Naive thymus-derived CD4-positive, alpha-beta T cell (primary cell): ENCODE measurements at regions not wholly inside any gene's neighbourhood (a gene's known extent, or its start where the extent isn't known, plus 50 kb on each side); places are given as distances from the start of the nearest gene placed in this dataset.

Source experiments
- ATAC-seq: fragments of 150-1000 bp; cut with Tn5 transposase; 2 replicates; pipeline ENCODE4 v1.10.0; 2021; ENCODE audit warnings: mild to moderate bottlenecking, moderate library complexity
- CTCF ChIA-PET: fragments of 350-600 bp; sonication (Branson Sonifier 250); formaldehyde crosslinking; loops from one replicate; lab custom pipeline; 2021; ENCODE audit warnings: antibody characterized with exemption; lab: Charles Lee
- POLR2A ChIA-PET: fragments of 350-600 bp; sonication (Branson Sonifier 250); formaldehyde crosslinking; loops from one replicate; lab custom pipeline; 2021; ENCODE audit warnings: antibody characterized with exemption, inconsistent platforms; lab: Charles Lee
- DNase-seq, 9 donors: peaks; one replicate each; pipeline versions ENCODE4 v3.0.0 to v3.0.0-alpha.2; 2020 to 2022; ENCODE audit warnings: mixed read lengths in 1 of 9
- H3K27ac ChIP-seq: one replicate; pipeline ENCODE4 v1.7.0; 2013; ENCODE audit warnings: mild to moderate bottlenecking, low read depth, low read length, moderate library complexity
- H3K27me3 ChIP-seq, 2 donors: one replicate each; pipeline ENCODE4 v1.7.0; 2013; ENCODE audit warnings: low read length in 2 of 2, mild to moderate bottlenecking in 2 of 2, moderate library complexity in 2 of 2; ENCODE audit not compliant: control insufficient read depth in 2 of 2, insufficient read depth in 2 of 2
- H3K36me3 ChIP-seq, 3 experiments: 1 replicate in 2 of 3; 2 replicates in 1 of 3; pipeline ENCODE4 v1.7.0; 2013; ENCODE audit warnings: low read length in 3 of 3, mild to moderate bottlenecking in 3 of 3, moderate library complexity in 1 of 3; ENCODE audit not compliant: insufficient read depth in 3 of 3, control insufficient read depth in 2 of 3
- H3K4me1 ChIP-seq, 2 donors: one replicate each; pipeline ENCODE4 v1.7.0; 2013; ENCODE audit warnings: low read length in 2 of 2, mild to moderate bottlenecking in 2 of 2, moderate library complexity in 1 of 2; ENCODE audit not compliant: control insufficient read depth in 2 of 2, insufficient read depth in 2 of 2
- H3K4me3 ChIP-seq: 2 replicates; pipeline ENCODE4 v1.7.0; 2013; ENCODE audit warnings: mild to moderate bottlenecking, low read length
- H3K9me3 ChIP-seq, 3 experiments: 1 replicate in 2 of 3; 2 replicates in 1 of 3; pipeline ENCODE4 v1.7.0; 2013; ENCODE audit warnings: low read length in 3 of 3; ENCODE audit not compliant: control insufficient read depth in 2 of 3
- H3K27ac Mint-ChIP-seq, 9 donors: one replicate each; pipeline ENCODE4 v1.8.0; 2020 to 2022; ENCODE audit warnings: mixed read lengths in 9 of 9, mild to moderate bottlenecking in 8 of 9, moderate library complexity in 5 of 9, inconsistent platforms in 2 of 9
- H3K27me3 Mint-ChIP-seq, 5 donors: one replicate each; pipeline ENCODE4 v1.8.0; 2021 to 2022; ENCODE audit warnings: mixed read lengths in 5 of 5, mild to moderate bottlenecking in 1 of 5
- H3K36me3 Mint-ChIP-seq, 5 donors: one replicate each; pipeline ENCODE4 v1.8.0; 2020 to 2022; ENCODE audit warnings: mixed read lengths in 5 of 5, mild to moderate bottlenecking in 3 of 5, inconsistent platforms in 1 of 5
- H3K4me1 Mint-ChIP-seq, 7 donors: one replicate each; pipeline ENCODE4 v1.8.0; 2020 to 2022; ENCODE audit warnings: mixed read lengths in 7 of 7, mild to moderate bottlenecking in 3 of 7, inconsistent platforms in 1 of 7
- H3K4me3 Mint-ChIP-seq, 10 donors: one replicate each; pipeline ENCODE4 v1.8.0; 2020 to 2022; ENCODE audit warnings: mild to moderate bottlenecking in 10 of 10, mixed read lengths in 10 of 10, moderate library complexity in 6 of 10, inconsistent platforms in 2 of 10
- H3K9me3 Mint-ChIP-seq, 11 donors: one replicate each; pipeline ENCODE4 v1.8.0; 2020 to 2022; ENCODE audit warnings: mixed read lengths in 11 of 11, mild to moderate bottlenecking in 4 of 11, inconsistent platforms in 1 of 11, moderate library complexity in 1 of 11
- intact Hi-C, 2 donors: fragments of 100-400 bp; cut with micrococcal nuclease; formaldehyde crosslinking; loops; one replicate each; pipeline ENCODE4 v1.15.1; 2023

DNA sequence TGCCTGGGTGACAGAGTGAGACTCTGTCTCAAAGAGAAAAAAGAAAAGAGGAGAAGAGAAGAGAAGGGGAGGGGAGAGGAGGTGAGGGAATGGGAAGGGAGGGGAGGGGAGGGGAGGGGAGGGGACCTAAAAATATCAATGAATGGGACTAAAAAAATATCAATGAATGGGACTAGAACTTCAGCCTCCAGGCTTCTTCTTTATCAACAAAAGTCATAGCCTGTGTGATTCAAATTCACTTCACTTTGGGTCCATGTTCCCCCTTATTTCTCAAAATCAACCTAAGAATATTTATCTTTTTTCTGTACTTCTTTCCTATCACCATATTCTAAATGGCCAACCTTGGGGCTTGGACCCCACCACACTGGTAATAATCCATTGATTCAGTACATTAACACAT is 92.1 kb upstream of the PIK3C3 start:
- Mint-ChIP-seq H3K4me1 (no peaks in the 10 kb centered on the region), H3K4me3 (no peak overlapping the region), H3K27ac (no peak overlapping the region), H3K27me3 (peaks cover 0 to 6% (median 4%) of the 10 kb centered on the region in 5 donors), H3K36me3 (no peaks in the 10 kb centered on the region), H3K9me3 (peaks cover 0 to 1% (median 0%) of the 10 kb centered on the region in 11 donors)
- intact Hi-C loops = no loop called here
- ATAC-seq = no peak
- ChIA-PET CTCF (no interaction called here), POLR2A (no interaction called here)
- H3K4me3 ChIP-seq = no peak overlapping the region
- H3K27ac ChIP-seq = no peak overlapping the region
- no peaks in the 10 kb centered on the region for H3K4me1 ChIP-seq
- H3K27me3 ChIP-seq = no peaks in the 10 kb centered on the region
- no peak for DNase-seq
- H3K36me3 ChIP-seq = no peaks in the 10 kb centered on the region
- no peaks in the 10 kb centered on the region for H3K9me3 ChIP-seq

- no peaks in the 10 kb centered on the region for H3K36me3 ChIP-seq
- H3K4me1 ChIP-seq = no peaks in the 10 kb centered on the region
- intact Hi-C loops = no loop called here
- Mint-ChIP-seq H3K4me3 (no peak overlapping the region), H3K27me3 (peaks cover 0 to 11% (median 6%) of the 10 kb centered on the region in 5 donors), H3K27ac (no peak overlapping the region), H3K9me3 (peaks cover 0 to 1% (median 0%) of the 10 kb centered on the region in 11 donors), H3K4me1 (no peaks in the 10 kb centered on the region), H3K36me3 (no peaks in the 10 kb centered on the region)
- ATAC-seq (no peak), DNase-seq (no peak)
- H3K4me3 ChIP-seq = no peak overlapping the region
- CTCF ChIA-PET = no interaction called here
- POLR2A ChIA-PET = no interaction called here
- no peaks in the 10 kb centered on the region for H3K27me3 ChIP-seq
- no peak overlapping the region for H3K27ac ChIP-seq
- no peaks in the 10 kb centered on the region for H3K9me3 ChIP-seq
These were observed 94.0 kb upstream of the PIK3C3 start for GRCh38 chr18:41860987-41861386.

- no peak overlapping the region for H3K4me3 Mint-ChIP-seq
- H3K27ac ChIP-seq = no peak overlapping the region
- CTCF ChIA-PET = no interaction called here
- H3K27me3 Mint-ChIP-seq = peaks cover 0 to 15% (median 6%) of the 10 kb centered on the region in 5 donors
- H3K4me1 ChIP-seq = no peaks in the 10 kb centered on the region
- no peak overlapping the region for H3K27ac Mint-ChIP-seq
- H3K9me3 Mint-ChIP-seq = peaks cover 0 to 4% (median 0%) of the 10 kb centered on the region in 11 donors
- no peaks in the 10 kb centered on the region for H3K4me1 Mint-ChIP-seq
- DNase-seq (no peak), ATAC-seq (no peak)
- no peaks in the 10 kb centered on the region for H3K9me3 ChIP-seq
- POLR2A ChIA-PET = no interaction called here
- intact Hi-C loops = no loop called here
- no peaks in the 10 kb centered on the region for H3K36me3 Mint-ChIP-seq
- no peaks in the 10 kb centered on the region for H3K27me3 ChIP-seq
- H3K4me3 ChIP-seq = no peak overlapping the region
- H3K36me3 ChIP-seq = no peaks in the 10 kb centered on the region
These were observed 96.1 kb upstream of the PIK3C3 start for GRCh38 chr18:41858761-41859555.

DNA sequence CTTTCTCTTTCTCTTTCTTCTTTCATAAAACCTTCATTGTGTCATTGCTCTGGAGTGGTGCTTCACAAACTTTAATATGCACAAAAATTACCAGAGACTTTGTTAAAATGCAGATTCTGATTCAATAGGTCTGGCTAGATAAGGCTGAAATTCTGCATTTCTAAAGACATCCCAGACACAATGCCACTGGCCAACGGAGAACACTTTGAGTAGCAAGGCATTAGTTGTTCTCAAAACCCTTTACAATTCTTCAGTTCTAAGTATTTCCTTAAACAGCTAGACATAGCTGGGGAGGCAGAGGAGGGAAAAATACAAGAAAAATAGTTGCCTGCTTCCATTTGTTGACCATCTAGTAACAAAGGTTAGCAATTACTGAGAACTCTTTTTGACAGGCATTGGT is 101.8 kb upstream of the PIK3C3 start:
- H3K4me3 ChIP-seq = no peak overlapping the region
- DNase-seq (no peak), ATAC-seq (no peak)
- Mint-ChIP-seq H3K27ac (no peak overlapping the region), H3K4me3 (no peak overlapping the region), H3K9me3 (peaks cover 0 to 5% (median 0%) of the 10 kb centered on the region in 11 donors), H3K36me3 (no peaks in the 10 kb centered on the region), H3K27me3 (peaks cover 0 to 16% (median 12%) of the 10 kb centered on the region in 5 donors), H3K4me1 (no peaks in the 10 kb centered on the region)
- intact Hi-C loops = no loop called here
- no peaks in the 10 kb centered on the region for H3K9me3 ChIP-seq
- no peaks in the 10 kb centered on the region for H3K36me3 ChIP-seq
- no peaks in the 10 kb centered on the region for H3K27me3 ChIP-seq
- no peaks in the 10 kb centered on the region for H3K4me1 ChIP-seq
- CTCF ChIA-PET = no interaction called here
- H3K27ac ChIP-seq = no peak overlapping the region
- POLR2A ChIA-PET = no interaction called here

GRCh38 chr18:41850781-41851180 is 104.3 kb upstream of the PIK3C3 start:
- Histone ChIP-seq H3K36me3 (no peaks in the 10 kb centered on the region), H3K4me1 (no peaks in the 10 kb centered on the region), H3K4me3 (no peak overlapping the region)

GRCh38 chr18:41849632-41850031 is 105.4 kb upstream of the PIK3C3 start:
- Mint-ChIP-seq H3K27me3 (peaks cover 3 to 20% (median 13%) of the 10 kb centered on the region in 5 donors), H3K36me3 (no peaks in the 10 kb centered on the region), H3K9me3 (peaks cover 0 to 5% (median 0%) of the 10 kb centered on the region in 11 donors), H3K4me1 (no peaks in the 10 kb centered on the region), H3K4me3 (no peak overlapping the region), H3K27ac (no peak overlapping the region)
- Histone ChIP-seq H3K27me3 (no peaks in the 10 kb centered on the region), H3K27ac (no peak overlapping the region), H3K36me3 (no peaks in the 10 kb centered on the region), H3K4me1 (no peaks in the 10 kb centered on the region), H3K4me3 (no peak overlapping the region), H3K9me3 (no peaks in the 10 kb centered on the region)
- intact Hi-C loops = no loop called here
- no peak for ATAC-seq
- DNase-seq = no peak
- ChIA-PET CTCF (no interaction called here), POLR2A (no interaction called here)

More at GRCh38 chr18:41850781-41851180, 104.3 kb upstream of the PIK3C3 start:
- DNase-seq = no peak
- no peaks in the 10 kb centered on the region for H3K4me1 Mint-ChIP-seq
- H3K9me3 Mint-ChIP-seq = peaks cover 0 to 5% (median 0%) of the 10 kb centered on the region in 11 donors
- ChIA-PET CTCF (no interaction called here), POLR2A (no interaction called here)
- H3K27me3 Mint-ChIP-seq = peaks cover 3 to 22% (median 16%) of the 10 kb centered on the region in 5 donors
- no peaks in the 10 kb centered on the region for H3K9me3 ChIP-seq
- no peak for ATAC-seq
- no peaks in the 10 kb centered on the region for H3K27me3 ChIP-seq
- no peak overlapping the region for H3K27ac Mint-ChIP-seq
- H3K27ac ChIP-seq = no peak overlapping the region
- no peaks in the 10 kb centered on the region for H3K36me3 Mint-ChIP-seq
- no peak overlapping the region for H3K4me3 Mint-ChIP-seq
- intact Hi-C loops = no loop called here

- ChIA-PET CTCF (no interaction called here), POLR2A (interaction anchor here (0.7 kb wide), 1 partner anchor 279 kb away, joined by 3 read pairs; no protein-coding TSS in a partner anchor)
- intact Hi-C loops = no loop called here
- H3K4me3 Mint-ChIP-seq = no peak overlapping the region
- Histone ChIP-seq H3K4me1 (no peaks in the 10 kb centered on the region), H3K36me3 (no peaks in the 10 kb centered on the region), H3K4me3 (no peak overlapping the region), H3K27me3 (no peaks in the 10 kb centered on the region), H3K27ac (no peak overlapping the region), H3K9me3 (no peaks in the 10 kb centered on the region)
- DNase-seq (no peak), ATAC-seq (no peak)
- peaks cover 0 to 3% (median 0%) of the 10 kb centered on the region in 11 donors for H3K9me3 Mint-ChIP-seq
- H3K27ac Mint-ChIP-seq = no peak overlapping the region
- H3K27me3 Mint-ChIP-seq = peaks cover 0 to 22% (median 9%) of the 10 kb centered on the region in 5 donors
- H3K4me1 Mint-ChIP-seq = no peaks in the 10 kb centered on the region
- no peaks in the 10 kb centered on the region for H3K36me3 Mint-ChIP-seq
These were observed 109.5 kb upstream of the PIK3C3 start for GRCh38 chr18:41845563-41845962.
